ENCODE measurements at regions not wholly inside any gene's neighbourhood (a gene's known extent, or its start where the extent isn't known, plus 50 kb on each side); places are given as distances from the start of the nearest gene placed in this dataset.

GRCh38 chrX:126237524-126237923 is 71.4 kb upstream of the DCAF12L2 start:
- no peak for TF ChIP-seq EZH2 (IDR thresholded peaks at IDR 0.05; ENCODE audit: low read depth, unreplicated experiment)
- TF ChIP-seq CTCF (conservative IDR thresholded peaks at IDR 0.05; ENCODE audit: low read depth in 2 of 2) = no peak
- no peak for TF ChIP-seq POLR2AphosphoS5 (IDR thresholded peaks at IDR 0.05; ENCODE audit: low read depth)
- no peak for TF ChIP-seq REST (IDR thresholded peaks at IDR 0.05; ENCODE audit: unreplicated experiment)
- no peak for TF ChIP-seq CREB1 (CRISPR knock-in tag; IDR thresholded peaks at IDR 0.05; ENCODE audit: low read depth)
